Astrocyte (in vitro differentiated cells and primary cell): ENCODE measurements at regions not wholly inside any gene's neighbourhood (a gene's known extent, or its start where the extent isn't known, plus 50 kb on each side); places are given as distances from the start of the nearest gene placed in this dataset.
A peak's percentile ranks its signal among the peaks of the same experiment; 100 is the strongest.

Experiments
- DNase-seq: peaks from one replicate; pipeline ENCODE4 v3.0.0-alpha.2; 2010; ENCODE audit warnings: low read depth
- FAIRE-seq: peaks from 2 replicates; lab custom pipeline; 2011; peaks lifted over from hg19 to GRCh38; lab: Jason Lieb, UNC
- H2AFZ ChIP-seq: 2 replicates; pipeline ENCODE4 v1.6.0; 2012; ENCODE audit warnings: low read depth, low read length, inconsistent platforms
- H3K27ac ChIP-seq: 2 replicates; pipeline ENCODE4 v1.5.1; 2011; ENCODE audit warnings: low read depth, low read length, inconsistent platforms
- H3K27me3 ChIP-seq: 2 replicates; pipeline ENCODE4 v1.6.0; 2011; ENCODE audit warnings: low read length, inconsistent platforms; ENCODE audit not compliant: insufficient read depth
- H3K36me3 ChIP-seq: 2 replicates; pipeline ENCODE4 v1.5.1; 2011; ENCODE audit warnings: low read length, inconsistent platforms; ENCODE audit not compliant: insufficient read depth
- H3K4me1 ChIP-seq: 2 replicates; pipeline ENCODE4 v1.5.1; 2011; ENCODE audit warnings: low read length, inconsistent platforms; ENCODE audit not compliant: insufficient read depth
- H3K4me2 ChIP-seq: 2 replicates; pipeline ENCODE4 v1.6.0; 2012; ENCODE audit warnings: low read length, inconsistent platforms
- H3K4me3 ChIP-seq: 2 replicates; pipeline ENCODE4 v1.5.1; 2011; ENCODE audit warnings: low read depth, mild to moderate bottlenecking, low read length, inconsistent platforms; ENCODE audit not compliant: insufficient read depth
- H3K79me2 ChIP-seq: 2 replicates; pipeline ENCODE4 v1.6.0; 2012; ENCODE audit warnings: mild to moderate bottlenecking, low read length, inconsistent platforms; ENCODE audit not compliant: insufficient read depth
- H3K9ac ChIP-seq: 2 replicates; pipeline ENCODE4 v1.6.0; 2012; ENCODE audit warnings: mild to moderate bottlenecking, low read length, inconsistent platforms
- H3K9me3 ChIP-seq: 2 replicates; pipeline ENCODE4 v1.5.1; 2012; ENCODE audit warnings: low read depth, mild to moderate bottlenecking, low read length, inconsistent platforms; ENCODE audit not compliant: insufficient read depth
- H4K20me1 ChIP-seq: 2 replicates; pipeline ENCODE4 v1.6.0; 2012; ENCODE audit warnings: low read length, inconsistent platforms; ENCODE audit not compliant: insufficient read depth
- H3K27ac Mint-ChIP-seq: one replicate; pipeline ENCODE4 v1.8.0; 2021; ENCODE audit warnings: mild to moderate bottlenecking, mixed read lengths; ENCODE audit not compliant: unreplicated experiment
- H3K27me3 Mint-ChIP-seq: one replicate; pipeline ENCODE4 v1.8.0; 2021; ENCODE audit warnings: low read depth, mixed read lengths; ENCODE audit not compliant: unreplicated experiment
- H3K36me3 Mint-ChIP-seq: one replicate; pipeline ENCODE4 v1.8.0; 2021; ENCODE audit warnings: low read depth, mixed read lengths; ENCODE audit not compliant: unreplicated experiment
- H3K4me1 Mint-ChIP-seq: one replicate; pipeline ENCODE4 v1.8.0; 2021; ENCODE audit warnings: low read depth, mixed read lengths; ENCODE audit not compliant: unreplicated experiment
- H3K4me3 Mint-ChIP-seq: one replicate; pipeline ENCODE4 v1.8.0; 2021; ENCODE audit warnings: mild to moderate bottlenecking, moderate library complexity, mixed read lengths; ENCODE audit not compliant: unreplicated experiment
- H3K9me3 Mint-ChIP-seq: one replicate; pipeline ENCODE4 v1.8.0; 2021; ENCODE audit warnings: mild to moderate bottlenecking, mixed read lengths; ENCODE audit not compliant: unreplicated experiment
- EZH2 ChIP-seq: IDR thresholded peaks from 2 replicates; pipeline ENCODE4 v1.6.1; 2012; ENCODE audit warnings: mild to moderate bottlenecking, low read length, inconsistent platforms; ENCODE audit not compliant: insufficient read depth
- TF ChIP-seq, protein P1 (sequence below): IDR thresholded peaks from 2 replicates; pipeline ENCODE4 v1.5.1; 2011; ENCODE audit warnings: low read depth, mild to moderate bottlenecking, inconsistent platforms, low read length, moderate library complexity; ENCODE audit not compliant: insufficient read depth

DNA sequence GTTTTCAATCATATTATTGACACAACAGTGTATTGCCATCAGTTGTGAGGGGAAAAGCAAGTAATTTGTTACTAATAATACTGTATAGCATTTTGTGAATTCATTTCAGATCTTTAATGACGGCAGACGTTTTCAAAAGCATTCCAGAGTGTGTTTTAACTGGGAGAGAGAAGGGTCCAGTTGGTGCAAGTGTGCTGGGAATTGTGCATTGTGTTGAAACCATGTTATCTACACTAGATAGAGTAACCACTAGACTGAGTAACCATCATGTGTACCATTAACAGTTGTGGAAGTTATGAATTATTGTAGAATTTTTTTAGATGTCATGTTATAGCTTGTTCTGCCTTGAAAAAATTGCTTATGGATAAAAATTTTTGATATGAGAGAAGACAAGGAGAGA is 104.5 kb upstream of the VEGFC start:
- no peak for TF ChIP-seq EZH2
- no peaks in the 10 kb centered on the region for H3K27me3 ChIP-seq
- Mint-ChIP-seq H3K36me3 (no peaks in the 10 kb centered on the region), H3K9me3 (no peaks in the 10 kb centered on the region), H3K27me3 (no peaks in the 10 kb centered on the region), H3K4me3 (no peak overlapping the region), H3K4me1 (peaks cover 12% of the 10 kb centered on the region), H3K27ac (no peak overlapping the region)
- no peaks in the 10 kb centered on the region for H3K79me2 ChIP-seq
- no peak for DNase-seq
- no peak overlapping the region for H3K4me3 ChIP-seq
- H3K9ac ChIP-seq, result no peak overlapping the region
- H3K4me1 ChIP-seq, result no peaks in the 10 kb centered on the region
- H3K27ac ChIP-seq, result no peak overlapping the region
- FAIRE-seq, result no peak
- no peak overlapping the region for H3K4me2 ChIP-seq
- no peaks in the 10 kb centered on the region for H3K9me3 ChIP-seq
- no peak overlapping the region for H2AFZ ChIP-seq
- H4K20me1 ChIP-seq, result no peaks in the 10 kb centered on the region
- no peaks in the 10 kb centered on the region for H3K36me3 ChIP-seq

DNA sequence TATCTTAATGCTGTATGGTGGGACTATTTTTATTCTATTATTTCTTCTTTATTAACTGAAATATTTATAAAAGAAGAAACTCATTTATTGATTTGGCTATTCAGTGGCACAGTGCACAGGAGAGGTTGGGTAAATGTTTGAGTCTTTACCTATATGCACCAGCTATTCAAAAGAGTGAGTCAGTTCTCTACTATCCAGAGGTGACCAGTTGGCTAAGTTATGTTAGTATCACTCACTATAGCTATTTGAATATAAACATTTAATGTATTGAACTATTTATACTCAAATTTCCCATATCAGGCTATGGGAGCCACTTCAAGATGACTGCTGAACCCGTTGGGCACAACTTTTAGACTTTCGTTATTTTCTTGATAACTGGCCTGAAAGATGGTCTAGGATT is 106.1 kb upstream of the VEGFC start:
- no peak for TF ChIP-seq EZH2
- TF ChIP-seq, protein P1, sequence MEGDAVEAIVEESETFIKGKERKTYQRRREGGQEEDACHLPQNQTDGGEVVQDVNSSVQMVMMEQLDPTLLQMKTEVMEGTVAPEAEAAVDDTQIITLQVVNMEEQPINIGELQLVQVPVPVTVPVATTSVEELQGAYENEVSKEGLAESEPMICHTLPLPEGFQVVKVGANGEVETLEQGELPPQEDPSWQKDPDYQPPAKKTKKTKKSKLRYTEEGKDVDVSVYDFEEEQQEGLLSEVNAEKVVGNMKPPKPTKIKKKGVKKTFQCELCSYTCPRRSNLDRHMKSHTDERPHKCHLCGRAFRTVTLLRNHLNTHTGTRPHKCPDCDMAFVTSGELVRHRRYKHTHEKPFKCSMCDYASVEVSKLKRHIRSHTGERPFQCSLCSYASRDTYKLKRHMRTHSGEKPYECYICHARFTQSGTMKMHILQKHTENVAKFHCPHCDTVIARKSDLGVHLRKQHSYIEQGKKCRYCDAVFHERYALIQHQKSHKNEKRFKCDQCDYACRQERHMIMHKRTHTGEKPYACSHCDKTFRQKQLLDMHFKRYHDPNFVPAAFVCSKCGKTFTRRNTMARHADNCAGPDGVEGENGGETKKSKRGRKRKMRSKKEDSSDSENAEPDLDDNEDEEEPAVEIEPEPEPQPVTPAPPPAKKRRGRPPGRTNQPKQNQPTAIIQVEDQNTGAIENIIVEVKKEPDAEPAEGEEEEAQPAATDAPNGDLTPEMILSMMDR, result no peak
- no peak overlapping the region for H3K27ac ChIP-seq
- DNase-seq, result no peak
- H2AFZ ChIP-seq, result no peak overlapping the region
- no peak overlapping the region for H3K9ac ChIP-seq
- no peaks in the 10 kb centered on the region for H3K9me3 ChIP-seq
- no peak overlapping the region for H3K4me2 ChIP-seq
- FAIRE-seq, result no peak
- no peaks in the 10 kb centered on the region for H3K27me3 Mint-ChIP-seq
- H3K27me3 ChIP-seq, result no peaks in the 10 kb centered on the region
- no peaks in the 10 kb centered on the region for H3K79me2 ChIP-seq
- no peaks in the 10 kb centered on the region for H3K9me3 Mint-ChIP-seq
- peaks cover 13% of the 10 kb centered on the region for H3K4me1 ChIP-seq
- H3K4me1 Mint-ChIP-seq, result peaks cover 24% of the 10 kb centered on the region
- no peaks in the 10 kb centered on the region for H4K20me1 ChIP-seq
- no peak overlapping the region for H3K27ac Mint-ChIP-seq
- H3K4me3 ChIP-seq, result no peak overlapping the region
- no peaks in the 10 kb centered on the region for H3K36me3 ChIP-seq
- no peak overlapping the region for H3K4me3 Mint-ChIP-seq
- no peaks in the 10 kb centered on the region for H3K36me3 Mint-ChIP-seq

DNA sequence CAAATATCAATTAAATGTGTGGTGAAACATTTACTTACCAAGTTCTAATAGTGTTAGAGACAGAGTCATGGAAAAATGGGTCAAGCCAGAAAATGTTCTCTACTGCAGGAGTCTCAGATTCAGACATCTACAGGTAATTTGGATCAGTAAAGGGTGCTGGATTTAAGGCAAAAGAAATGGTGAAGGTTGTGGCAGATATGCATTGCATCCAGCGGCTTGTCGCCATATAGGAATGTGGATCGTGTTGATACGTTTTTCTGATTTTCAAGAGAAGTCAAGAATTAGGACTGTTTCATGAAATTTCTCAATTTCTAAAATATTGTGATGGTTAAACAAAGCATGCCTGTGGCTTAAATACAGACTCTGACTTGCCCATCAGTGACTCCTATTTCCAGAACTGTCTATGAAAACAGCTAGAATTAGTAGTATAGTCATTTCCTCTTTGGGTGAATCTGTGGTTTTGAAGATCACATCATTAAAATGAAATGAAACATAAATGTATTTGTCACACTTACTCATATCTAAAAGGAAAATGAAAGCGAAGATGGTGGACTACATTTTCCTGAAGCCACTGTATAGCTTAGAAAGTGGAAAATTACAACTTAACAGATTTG is 110.1 kb upstream of the VEGFC start:
- Histone ChIP-seq H3K4me3 (no peak overlapping the region), H3K4me2 (peak overlapping the region; percentile 78), H2AFZ (no peak overlapping the region), H3K9me3 (no peaks in the 10 kb centered on the region), H3K9ac (peak overlapping the region; percentile 72), H4K20me1 (no peaks in the 10 kb centered on the region), H3K79me2 (no peaks in the 10 kb centered on the region), H3K4me1 (peaks cover 13% of the 10 kb centered on the region), H3K27ac (peak overlapping the region; percentile 91), H3K27me3 (no peaks in the 10 kb centered on the region), H3K36me3 (no peaks in the 10 kb centered on the region)
- Mint-ChIP-seq H3K9me3 (no peaks in the 10 kb centered on the region), H3K4me1 (peaks cover 23% of the 10 kb centered on the region), H3K27ac (peak overlapping the region; percentile 99), H3K27me3 (no peaks in the 10 kb centered on the region), H3K4me3 (peak overlapping the region; percentile 22), H3K36me3 (no peaks in the 10 kb centered on the region)
- DNase-seq, result peak; percentile 94
- TF ChIP-seq, protein P1, result no peak
- no peak for TF ChIP-seq EZH2
- peak; percentile 94 for FAIRE-seq
